ENCODE measurements at regions not wholly inside any gene's neighbourhood (a gene's known extent, or its start where the extent isn't known, plus 50 kb on each side); places are given as distances from the start of the nearest gene placed in this dataset.

GRCh38 chr2:65820454-65820853 lies 388.1 kb upstream of the SPRED2 start:
- no peak for TF ChIP-seq RAD21 (IDR thresholded peaks at IDR 0.05; ENCODE audit: low read depth)
- TF ChIP-seq CREB1 (IDR thresholded peaks at IDR 0.05; ENCODE audit: low read depth): no peak
- TF ChIP-seq TEAD4 (IDR thresholded peaks at IDR 0.05): no peak
- TF ChIP-seq MAX (IDR thresholded peaks at IDR 0.05): no peak
- TF ChIP-seq CEBPB (IDR thresholded peaks at IDR 0.05): no peak
- TF ChIP-seq EP300 (IDR thresholded peaks at IDR 0.05; ENCODE audit: borderline replicate concordance): no peak
- no peak for TF ChIP-seq TCF12 (IDR thresholded peaks at IDR 0.05; ENCODE audit: low read depth)
- no peak for TF ChIP-seq YY1 (IDR thresholded peaks at IDR 0.05; ENCODE audit: low read depth)
- TF ChIP-seq REST (IDR thresholded peaks at IDR 0.05; ENCODE audit: low read depth): no peak
- no peak for TF ChIP-seq TAF1 (IDR thresholded peaks at IDR 0.05; ENCODE audit: low read depth)
- no peak for TF ChIP-seq NFIC (IDR thresholded peaks at IDR 0.05)
- TF ChIP-seq ZBTB7A (IDR thresholded peaks at IDR 0.05; ENCODE audit: low read depth): no peak
